H1 (cell line): ENCODE measurements at regions not wholly inside any gene's neighbourhood (a gene's known extent, or its start where the extent isn't known, plus 50 kb on each side); places are given as distances from the start of the nearest gene placed in this dataset.

ENCODE experiments used
- CTCF ChIA-PET: fragments of 300-600 bp; sonication (Branson Sonifier 250); formaldehyde crosslinking; loops from one replicate; lab custom pipeline; 2021; ENCODE audit not compliant: partially characterized antibody; lab: Charles Lee
- POLR2A ChIA-PET: fragments of 300-600 bp; sonication (Branson Sonifier 250); formaldehyde crosslinking; loops from one replicate; lab custom pipeline; 2021; ENCODE audit warnings: inconsistent platforms; ENCODE audit not compliant: partially characterized antibody; lab: Charles Lee
- DNase-seq, 2 experiments: peaks; one replicate each; pipeline versions ENCODE4 v3.0.0 to v3.0.0-alpha.2; 2010 to 2022; ENCODE audit warnings: low spot score in 2 of 2, low read depth in 1 of 2, mixed read lengths in 1 of 2
- FAIRE-seq: peaks from 2 replicates; lab custom pipeline; 2011; peaks lifted over from hg19 to GRCh38; lab: Jason Lieb, UNC
- H2AFZ ChIP-seq: 2 replicates; pipeline ENCODE4 v1.8.1; 2012; ENCODE audit warnings: low read length, inconsistent platforms
- H2AK5ac ChIP-seq: 2 replicates; pipeline ENCODE4 v1.6.1; 2013; ENCODE audit warnings: low read depth, low read length
- H2BK120ac ChIP-seq: replicated peaks from 2 replicates; pipeline ENCODE3; 2013; ENCODE audit warnings: low read depth, low read length, inconsistent platforms
- H2BK12ac ChIP-seq: 2 replicates; pipeline ENCODE4 v1.6.1; 2013; ENCODE audit warnings: low read depth, low read length
- H2BK15ac ChIP-seq: 2 replicates; pipeline ENCODE4 v1.6.1; 2013; ENCODE audit warnings: low read length
- H2BK20ac ChIP-seq: 2 replicates; pipeline ENCODE4 v1.6.1; 2013; ENCODE audit warnings: low read length
- H2BK5ac ChIP-seq: 2 replicates; pipeline ENCODE4 v1.6.1; 2013; ENCODE audit warnings: low read depth, low read length
- H3K14ac ChIP-seq: 2 replicates; pipeline ENCODE4 v1.6.1; 2013; ENCODE audit warnings: inconsistent platforms; ENCODE audit not compliant: insufficient read length
- H3K18ac ChIP-seq: 2 replicates; pipeline ENCODE4 v1.6.1; 2013; ENCODE audit warnings: low read length; ENCODE audit errors: extremely low read depth
- H3K23ac ChIP-seq: 2 replicates; pipeline ENCODE4 v1.6.1; 2013; ENCODE audit warnings: inconsistent platforms; ENCODE audit not compliant: insufficient read length
- H3K23me2 ChIP-seq: 2 replicates; pipeline ENCODE4 v1.6.1; 2013; ENCODE audit warnings: low read depth, low read length
- H3K27ac ChIP-seq: 2 replicates; pipeline ENCODE4 v1.6.1; 2011; ENCODE audit warnings: low read depth, low read length, inconsistent platforms
- H3K27me3 ChIP-seq, 4 experiments: replicated peaks in 1 of 4; 1 replicate in 1 of 4; 2 replicates in 3 of 4; pipeline versions ENCODE4 v1.6.1 to v1.8.1; 2011 to 2013; ENCODE audit warnings: low read length in 3 of 4, mild to moderate bottlenecking in 3 of 4, inconsistent platforms in 2 of 4, mixed read lengths in 2 of 4, moderate library complexity in 1 of 4; ENCODE audit not compliant: control insufficient read depth in 3 of 4, insufficient read depth in 3 of 4; ENCODE audit errors: extremely low read depth in 1 of 4
- H3K36me3 ChIP-seq, 4 experiments: 2 replicates each; pipeline versions ENCODE4 v1.6.1 to v1.8.1; 2011 to 2013; ENCODE audit warnings: mild to moderate bottlenecking in 4 of 4, low read length in 3 of 4, moderate library complexity in 2 of 4, control low read depth in 1 of 4, inconsistent platforms in 1 of 4; ENCODE audit not compliant: insufficient read depth in 4 of 4, control insufficient read depth in 2 of 4
- H3K4ac ChIP-seq: replicated peaks from 2 replicates; pipeline ENCODE3; 2013; ENCODE audit warnings: low read length, low read depth, mixed read lengths, inconsistent platforms; ENCODE audit not compliant: insufficient read length
- H3K4me1 ChIP-seq, 4 experiments: replicated peaks in 1 of 4; 1 replicate in 1 of 4; 2 replicates in 3 of 4; pipeline versions ENCODE4 v1.6.1 to v1.8.1; 2011 to 2013; ENCODE audit warnings: low read length in 3 of 4, inconsistent platforms in 2 of 4, mixed read lengths in 1 of 4; ENCODE audit not compliant: insufficient read depth in 4 of 4, control insufficient read depth in 3 of 4
- H3K4me2 ChIP-seq, 2 experiments: 2 replicates each; pipeline versions ENCODE4 v1.6.1 to v1.8.1; 2011 to 2013; ENCODE audit warnings: low read depth in 2 of 2, low read length in 2 of 2, control low read depth in 1 of 2, inconsistent platforms in 1 of 2, mild to moderate bottlenecking in 1 of 2; ENCODE audit not compliant: insufficient read depth in 1 of 2
- H3K4me3 ChIP-seq, 4 experiments: fragments of 200-600, 300-600 bp in 1 of 4; sonication (generic), shearing (Covaris generic), sonication (Bioruptor Twin) in 1 of 4; 2 replicates each; pipeline versions ENCODE4 v1.5.1 to v1.8.1; 2011 to 2016; ENCODE audit warnings: low read length in 4 of 4, low read depth in 3 of 4, control low read depth in 2 of 4, inconsistent platforms in 2 of 4, mild to moderate bottlenecking in 2 of 4, mixed read lengths in 1 of 4, moderate library complexity in 1 of 4; ENCODE audit not compliant: insufficient read depth in 2 of 4; ENCODE audit errors: extremely low read depth in 1 of 4
- H3K56ac ChIP-seq: replicated peaks from 2 replicates; pipeline ENCODE3; 2013; ENCODE audit warnings: low read depth, mild to moderate bottlenecking, mixed read lengths, low read length, inconsistent platforms; ENCODE audit not compliant: insufficient read length
- H3K79me1 ChIP-seq: 2 replicates; pipeline ENCODE4 v1.6.1; 2013; ENCODE audit warnings: low read depth, low read length, control low read depth
- H3K79me2 ChIP-seq, 2 experiments: 2 replicates each; pipeline versions ENCODE4 v1.6.1 to v1.8.1; 2012 to 2013; ENCODE audit warnings: low read length in 2 of 2, mild to moderate bottlenecking in 2 of 2, inconsistent platforms in 1 of 2; ENCODE audit not compliant: insufficient read depth in 2 of 2, control insufficient read depth in 1 of 2
- H3K9ac ChIP-seq, 4 experiments: replicated peaks in 1 of 4; 1 replicate in 1 of 4; 2 replicates in 3 of 4; pipeline versions ENCODE4 v1.6.1 to v1.8.1; 2011 to 2013; ENCODE audit warnings: low read depth in 3 of 4, low read length in 3 of 4, control low read depth in 2 of 4, mild to moderate bottlenecking in 2 of 4, moderate library complexity in 2 of 4, inconsistent platforms in 1 of 4; ENCODE audit errors: extremely low read depth in 1 of 4
- H3K9me3 ChIP-seq, 2 experiments: 2 replicates each; pipeline versions ENCODE4 v1.6.1 to v1.8.1; 2012 to 2013; ENCODE audit warnings: mild to moderate bottlenecking in 2 of 2, moderate library complexity in 2 of 2, control low read depth in 1 of 2, inconsistent platforms in 1 of 2, low read depth in 1 of 2, low read length in 1 of 2, mixed read lengths in 1 of 2; ENCODE audit not compliant: insufficient read depth in 2 of 2
- H4K20me1 ChIP-seq, 2 experiments: replicated peaks in 1 of 2; 2 replicates each; pipeline versions ENCODE3 to v1.8.1; 2011 to 2013; ENCODE audit warnings: inconsistent platforms in 2 of 2, low read length in 2 of 2, mild to moderate bottlenecking in 1 of 2; ENCODE audit not compliant: insufficient read depth in 2 of 2, control insufficient read depth in 1 of 2
- H4K5ac ChIP-seq: 2 replicates; pipeline ENCODE4 v1.6.1; 2013; ENCODE audit warnings: low read length, low read depth, mixed read lengths, inconsistent platforms; ENCODE audit not compliant: insufficient read length
- H4K8ac ChIP-seq: 2 replicates; pipeline ENCODE4 v1.8.0; 2013; ENCODE audit warnings: mild to moderate bottlenecking, moderate library complexity, low read length, inconsistent platforms; ENCODE audit not compliant: insufficient read depth; ENCODE audit errors: extremely low read depth
- H4K91ac ChIP-seq: replicated peaks from 2 replicates; pipeline ENCODE3; 2013; ENCODE audit warnings: low read length, mixed read lengths, inconsistent platforms; ENCODE audit not compliant: insufficient read length
- BRCA1 ChIP-seq: IDR thresholded peaks from 2 replicates; pipeline ENCODE4 v1.6.1; 2012; ENCODE audit warnings: low read depth, low read length, improper control_type of control experiment
- KDM1A ChIP-seq: fragments of 200-600, 300-600 bp; sonication (generic); IDR thresholded peaks from 2 replicates; pipeline ENCODE4 v1.7.1; 2016; ENCODE audit warnings: mild to moderate bottlenecking, low read length, borderline replicate concordance
- KDM4A ChIP-seq: IDR thresholded peaks from one replicate; pipeline ENCODE4 v1.7.1; 2012; ENCODE audit warnings: low read depth, mild to moderate bottlenecking, moderate library complexity, low read length, inconsistent platforms; ENCODE audit not compliant: severe bottlenecking
- NANOG ChIP-seq: IDR thresholded peaks from 2 replicates; pipeline ENCODE4 v1.6.1; 2011; ENCODE audit warnings: low read length, low read depth, mild to moderate bottlenecking, inconsistent platforms; ENCODE audit not compliant: insufficient read depth, poor library complexity, severe bottlenecking
- PHF8 ChIP-seq: fragments of 200-600 bp; sonication (generic); conservative IDR thresholded peaks from 2 replicates; pipeline ENCODE4 v1.7.1; 2012; ENCODE audit warnings: low read depth, mild to moderate bottlenecking, inconsistent platforms, low read length, moderate library complexity
- POLR2A ChIP-seq, 2 experiments: IDR thresholded peaks; 1 replicate in 1 of 2; 2 replicates in 1 of 2; pipeline ENCODE4 v1.6.1; 2011; ENCODE audit warnings: low read depth in 2 of 2, low read length in 2 of 2, mild to moderate bottlenecking in 2 of 2; ENCODE audit errors: control extremely low read depth in 1 of 2
- SAP30 ChIP-seq: fragments of 300-600 bp; sonication (generic); IDR thresholded peaks from 2 replicates; pipeline ENCODE4 v1.7.1; 2012; ENCODE audit warnings: low read length, moderate library complexity, mild to moderate bottlenecking, inconsistent platforms; ENCODE audit not compliant: insufficient read depth, insufficient replicate concordance
- SP4 ChIP-seq: IDR thresholded peaks from 2 replicates; pipeline ENCODE4 v1.6.1; 2012; ENCODE audit warnings: low read length, inconsistent platforms
- SUZ12 ChIP-seq: fragments of 200-600 bp; sonication (generic); IDR thresholded peaks from 2 replicates; pipeline ENCODE4 v1.6.1; 2012; ENCODE audit warnings: mild to moderate bottlenecking, inconsistent platforms, low read length, moderate library complexity, mixed read lengths
- TAF7 ChIP-seq: optimal IDR thresholded peaks from 2 replicates; pipeline ENCODE3; 2011; ENCODE audit warnings: low read depth, mild to moderate bottlenecking, inconsistent platforms, low read length, moderate library complexity, borderline replicate concordance
- WGBS, 2 experiments: shearing (Covaris generic) in 1 of 2; methylation state at CpG; one replicate each; pipeline versions ENCODE4 v1.1.6 to v1.1.7; 2013 to 2015; ENCODE audit warnings: low lambda C conversion rate in 2 of 2, mixed read lengths in 2 of 2, inconsistent platforms in 1 of 2, low coverage in 1 of 2, missing lambda C conversion rate in 1 of 2; ENCODE audit not compliant: insufficient replicate concordance in 2 of 2, insufficient coverage in 1 of 2, insufficient read length in 1 of 2; ENCODE audit errors: extremely low coverage in 1 of 2, missing lambda C conversion rate in 1 of 2; 5-methylcytosine and 5-hydroxymethylcytosine counted together

DNA sequence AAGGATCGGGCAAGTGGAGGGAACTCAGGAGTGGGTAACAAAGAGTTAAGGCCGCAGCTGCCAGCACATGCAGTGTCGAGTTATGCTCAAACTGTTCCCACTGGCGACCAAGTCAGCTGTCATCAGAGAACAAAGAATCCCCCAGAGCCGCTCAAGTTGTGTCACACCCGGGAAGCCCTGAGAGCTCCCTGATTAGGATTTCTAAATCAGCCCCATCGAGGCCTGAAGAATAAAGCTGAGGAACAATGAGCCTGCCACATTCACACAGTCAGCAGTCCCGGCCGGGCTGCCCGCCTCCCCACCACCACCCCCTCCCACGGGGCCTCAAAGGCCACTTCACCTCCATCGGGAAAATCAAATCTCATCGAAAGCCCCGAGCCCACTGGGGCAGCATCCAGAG is 84.5 kb downstream of the SOX9 start:
- H4K91ac ChIP-seq: no peak overlapping the region
- WGBS, 2 experiments: 64% methylated on average over 14 of the region's 14 CpGs; no CpG with 5 or more reads in 1 of the 2 experiments
- H2AK5ac ChIP-seq: no peak overlapping the region
- H4K20me1 ChIP-seq: no peaks in the 10 kb centered on the region
- no peaks in the 10 kb centered on the region for H3K23me2 ChIP-seq
- H3K9me3 ChIP-seq: no peaks in the 10 kb centered on the region
- H3K4me1 ChIP-seq: peaks cover 0 to 12% (median 4%) of the 10 kb centered on the region in 4 experiments; a peak in 6 of 7 replicates
- no peak overlapping the region for H3K56ac ChIP-seq
- H3K79me1 ChIP-seq: no peaks in the 10 kb centered on the region
- CTCF ChIA-PET: interaction anchor here (0.6 kb wide), 1 partner anchor 89 kb away, joined by 3 read pairs; no protein-coding TSS in a partner anchor
- H3K14ac ChIP-seq: no peak overlapping the region
- no peak overlapping the region for H2BK5ac ChIP-seq
- H4K8ac ChIP-seq: no peak overlapping the region
- no peak overlapping the region for H3K9ac ChIP-seq
- H3K4ac ChIP-seq: no peak overlapping the region
- no peak for DNase-seq
- H2BK120ac ChIP-seq: no peak overlapping the region
- H3K23ac ChIP-seq: no peak overlapping the region
- H3K27ac ChIP-seq: no peak overlapping the region
- TF ChIP-seq SP4 (no peak), PHF8 (no peak), KDM1A (no peak), POLR2A (IDR thresholded peaks at IDR 0.05; ENCODE audit: control extremely low read depth in 1 of 2, low read depth in 2 of 2, low read length in 2 of 2) (no peak), KDM4A (no peak), SUZ12 (no peak), BRCA1 (no peak), NANOG (no peak), SAP30 (no peak), TAF7 (no peak)
- TF ChIP-seq, all 59 proteins: peak for 0
- no peak for FAIRE-seq
- H3K18ac ChIP-seq: no peak overlapping the region
- no peak overlapping the region for H4K5ac ChIP-seq
- no peak overlapping the region for H2BK20ac ChIP-seq
- no peak overlapping the region for H2BK15ac ChIP-seq
- no peaks in the 10 kb centered on the region; a peak in 1 of 7 replicates for H3K27me3 ChIP-seq
- no peaks in the 10 kb centered on the region for H3K36me3 ChIP-seq
- 0 out of 4 replicates have a peak overlapping the region, but pooled peaks of 1 of the 2 experiments have one; percentile 4 for H3K4me2 ChIP-seq
- H3K79me2 ChIP-seq: no peaks in the 10 kb centered on the region
- H3K4me3 ChIP-seq: no peak overlapping the region
- no peak overlapping the region for H2BK12ac ChIP-seq
- POLR2A ChIA-PET: no interaction called here
- no peak overlapping the region for H2AFZ ChIP-seq
